GM18502 (cell line): ENCODE measurements at regions not wholly inside any gene's neighbourhood (a gene's known extent, or its start where the extent isn't known, plus 50 kb on each side); places are given as distances from the start of the nearest gene placed in this dataset.
"Not testable (repeated sequence)": the region's sequence is repeated elsewhere in the genome, so short reads cannot be mapped to it uniquely, and the experiment has no call there.

ENCODE experiments used
- ATAC-seq: cut with Tn5 transposase; IDR thresholded peaks from one replicate; pipeline ENCODE4 v1.9.1; 2021; ENCODE audit warnings: mild to moderate bottlenecking; ENCODE audit not compliant: unreplicated experiment, poor library complexity

- ATAC-seq = no peak
These were observed 267.2 kb downstream of the SP3 start for GRCh38 chr2:173697929-173698328.

GRCh38 chr2:173705656-173706055 lies 259.5 kb downstream of the SP3 start:
- no peak for ATAC-seq

DNA sequence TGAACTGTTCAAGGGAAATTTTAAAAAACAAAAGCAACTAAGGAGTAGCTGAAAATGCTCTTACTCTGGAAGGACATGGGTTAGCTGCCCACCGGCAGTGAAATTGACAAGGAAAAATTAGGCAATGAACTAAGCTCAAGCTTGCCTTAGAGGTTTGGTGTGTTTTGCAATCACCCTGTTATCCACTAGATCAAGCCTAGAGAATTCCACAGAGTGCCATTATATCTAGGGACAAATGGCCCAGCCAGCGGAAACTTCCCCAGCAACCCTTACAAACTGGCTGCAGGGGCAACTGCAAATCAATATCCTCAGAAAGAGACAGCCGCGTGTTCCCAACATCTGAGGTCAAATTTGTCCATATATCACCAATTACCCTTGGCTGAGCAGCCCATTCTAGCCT lies 258.2 kb downstream of the SP3 start:
- ATAC-seq = no peak

GRCh38 chr2:173708806-173709205 lies 256.4 kb downstream of the SP3 start:
- ATAC-seq = no peak

- no peak for ATAC-seq
These were observed 253.4 kb downstream of the SP3 start for GRCh38 chr2:173711816-173712215.

DNA sequence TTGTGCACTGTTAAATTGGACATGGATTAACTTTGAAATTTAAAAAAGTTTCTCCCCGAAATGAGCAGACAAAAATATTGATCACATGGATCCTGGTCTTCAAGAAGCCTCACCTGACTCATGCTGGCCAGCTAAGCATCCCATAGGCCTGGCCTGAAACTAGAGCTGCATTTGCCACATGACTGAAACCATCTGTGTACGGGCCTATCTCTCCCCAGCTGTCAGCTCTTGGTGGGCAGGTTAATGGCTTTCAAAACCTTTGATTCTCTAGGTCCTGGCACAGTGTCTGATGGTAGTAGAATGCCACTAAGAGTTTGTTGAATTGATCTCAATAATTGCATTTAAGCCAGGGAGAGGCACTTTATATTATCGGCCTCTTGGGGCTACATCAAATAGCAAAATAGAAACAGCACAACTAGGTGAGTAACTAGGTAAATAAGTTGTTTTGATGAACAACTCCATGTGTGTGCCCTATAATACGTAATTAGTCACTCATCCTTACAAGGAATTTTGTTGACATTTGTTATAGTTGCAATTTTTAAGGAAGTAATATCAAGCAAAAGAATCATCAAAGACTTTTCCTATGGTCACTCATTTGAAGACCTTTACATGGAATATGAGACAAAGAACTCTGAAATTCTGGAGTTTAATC lies 251.1 kb downstream of the SP3 start:
- no peak for ATAC-seq

DNA sequence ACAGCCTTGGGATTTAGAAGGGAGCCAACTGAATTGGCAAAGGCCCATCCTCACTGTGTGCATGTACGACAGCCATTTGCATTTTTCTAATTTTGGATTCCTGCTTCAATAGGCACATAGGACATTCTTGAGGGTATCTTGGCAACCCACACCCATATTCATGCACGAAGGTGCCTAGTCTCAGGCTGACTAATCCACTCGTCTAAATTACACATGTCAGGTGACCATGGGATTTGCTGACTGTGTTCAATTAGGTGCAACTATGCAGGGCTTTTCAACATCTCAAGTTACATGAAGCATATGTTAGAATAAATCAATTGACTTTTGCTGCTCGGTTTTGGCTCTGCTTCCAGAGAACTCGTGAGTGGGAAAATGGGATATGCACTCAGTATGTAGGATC lies 249.7 kb downstream of the SP3 start:
- no peak for ATAC-seq

GRCh38 chr2:173716458-173717052 lies 248.6 kb downstream of the SP3 start:
- no peak for ATAC-seq

DNA sequence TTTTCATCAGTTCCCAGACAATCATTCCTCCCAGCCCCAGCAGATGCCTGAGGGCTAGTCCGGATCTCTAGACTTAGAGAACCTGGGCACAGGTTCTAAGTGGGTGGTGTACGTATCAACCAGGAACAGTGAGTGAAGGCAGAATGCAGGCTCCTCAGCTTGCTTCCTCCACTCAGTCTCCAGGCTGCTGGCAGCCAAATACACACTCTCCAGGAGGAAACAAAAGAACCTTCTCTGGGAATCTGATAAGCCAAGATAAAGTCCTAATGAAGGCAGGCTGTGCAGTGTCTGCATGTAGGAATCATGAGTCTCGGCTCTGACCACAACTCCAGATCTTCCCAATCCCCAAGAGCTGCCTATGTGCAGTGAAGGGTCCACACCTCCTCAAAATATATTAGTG lies 245.7 kb downstream of the SP3 start:
- no peak for ATAC-seq

DNA sequence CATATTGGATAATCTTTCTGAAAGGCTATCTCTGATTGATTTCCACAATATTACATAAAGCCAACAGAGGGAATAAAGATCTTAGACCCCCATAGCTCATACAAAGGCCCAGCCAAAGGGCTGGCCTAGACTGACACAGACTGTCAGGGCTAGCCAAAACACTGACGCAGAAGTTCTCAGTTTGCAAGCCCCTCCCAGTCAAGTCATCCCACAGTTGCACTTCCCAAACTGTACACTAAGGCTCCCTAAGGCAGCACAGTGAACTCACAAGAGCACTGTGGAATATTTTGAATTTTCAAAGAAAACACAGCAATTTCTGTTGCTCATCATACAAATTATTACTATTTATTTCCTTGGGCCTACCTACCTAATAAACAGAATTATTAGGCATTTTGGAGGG lies 244.9 kb downstream of the SP3 start:
- no peak for ATAC-seq

DNA sequence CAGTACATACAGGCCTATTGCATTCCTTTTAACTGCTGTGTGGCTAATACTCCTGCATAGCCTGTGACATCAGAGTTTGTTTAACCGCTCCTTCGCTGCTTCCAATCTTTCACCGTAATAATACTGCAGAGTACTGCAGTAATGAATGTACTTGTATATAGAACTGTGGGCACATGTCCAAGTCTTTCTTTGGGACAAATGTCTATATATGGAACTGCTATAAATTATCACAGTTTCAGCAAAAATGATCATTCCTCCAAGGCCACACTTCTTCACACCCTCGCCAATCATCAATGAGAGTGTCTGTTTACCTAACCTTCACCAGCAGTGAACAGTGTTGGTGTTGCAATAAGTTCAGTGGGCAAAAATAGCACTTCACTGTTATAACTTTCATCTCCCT lies 230.4 kb downstream of the SP3 start:
- ATAC-seq = no peak

DNA sequence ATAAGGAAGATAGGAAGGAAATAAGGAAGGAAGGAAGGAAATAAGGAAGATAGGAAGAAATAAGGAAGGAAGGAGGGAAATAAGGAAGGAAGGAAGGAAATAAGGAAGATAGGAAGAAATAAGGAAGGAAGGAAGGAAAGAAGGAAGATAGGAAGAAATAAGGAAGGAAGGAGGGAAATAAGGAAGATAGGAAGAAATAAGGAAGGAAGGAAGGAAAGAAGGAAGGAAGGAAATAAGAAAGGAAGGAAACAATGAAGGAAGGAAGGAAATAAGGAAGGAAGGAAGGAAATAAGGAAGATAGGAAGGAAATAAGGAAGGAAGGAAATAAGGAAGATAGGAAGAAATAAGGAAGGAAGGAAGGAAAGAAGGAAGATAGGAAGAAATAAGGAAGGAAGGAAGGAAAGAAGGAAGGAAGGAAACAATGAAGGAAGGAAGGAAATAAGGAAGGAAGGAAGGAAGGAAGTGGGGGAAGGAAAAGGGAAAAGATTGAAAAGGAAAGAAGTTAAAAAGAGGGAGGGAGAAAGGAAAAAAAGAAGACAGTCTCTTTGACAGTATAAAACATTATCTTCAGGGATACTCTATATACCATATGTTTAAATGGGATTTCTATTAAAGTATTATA lies 227.1 kb downstream of the SP3 start:
- not testable (repeated sequence) for ATAC-seq

DNA sequence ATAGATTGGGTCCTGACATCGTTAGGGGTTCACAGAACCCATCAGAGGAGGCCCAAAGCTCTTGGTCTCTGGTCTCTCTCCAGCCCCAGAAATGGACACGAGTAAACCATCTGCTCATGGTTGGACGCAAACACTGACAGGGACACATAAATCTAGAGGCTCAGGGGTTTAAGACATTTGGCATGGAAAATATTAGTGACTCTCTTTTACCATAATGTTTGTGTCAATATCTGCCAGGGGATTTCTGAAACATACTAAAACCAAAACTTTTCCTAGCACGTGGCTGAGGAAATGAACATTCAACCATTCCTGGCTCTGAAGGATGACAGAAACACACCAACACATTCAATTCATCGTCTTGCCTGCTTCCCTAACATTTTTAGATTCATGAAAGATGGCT lies 226.2 kb downstream of the SP3 start:
- no peak for ATAC-seq

- no peak for ATAC-seq
These were observed 224.5 kb downstream of the SP3 start for GRCh38 chr2:173740639-173741038.

DNA sequence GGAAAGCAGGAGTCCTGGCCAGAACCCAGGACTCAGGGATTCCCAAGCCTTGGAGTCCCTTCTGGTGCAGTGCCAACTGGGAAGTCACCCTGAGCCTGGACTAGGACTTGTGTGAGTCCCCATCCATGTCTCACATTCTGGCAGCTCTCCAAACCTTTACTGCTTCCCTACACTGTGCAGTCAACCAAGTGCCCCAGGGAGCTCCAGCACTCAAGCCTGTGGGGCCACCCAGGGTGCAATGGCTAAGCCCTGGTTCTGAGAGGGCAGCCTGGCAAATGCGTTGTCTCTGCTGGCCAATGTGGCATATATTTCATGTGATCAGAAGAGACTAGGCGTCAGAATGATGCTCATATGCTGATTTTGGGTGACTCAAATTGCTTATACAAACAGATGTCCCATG lies 223.4 kb downstream of the SP3 start:
- no peak for ATAC-seq

- no peak for ATAC-seq
These were observed 218.1 kb downstream of the SP3 start for GRCh38 chr2:173747035-173747434.

DNA sequence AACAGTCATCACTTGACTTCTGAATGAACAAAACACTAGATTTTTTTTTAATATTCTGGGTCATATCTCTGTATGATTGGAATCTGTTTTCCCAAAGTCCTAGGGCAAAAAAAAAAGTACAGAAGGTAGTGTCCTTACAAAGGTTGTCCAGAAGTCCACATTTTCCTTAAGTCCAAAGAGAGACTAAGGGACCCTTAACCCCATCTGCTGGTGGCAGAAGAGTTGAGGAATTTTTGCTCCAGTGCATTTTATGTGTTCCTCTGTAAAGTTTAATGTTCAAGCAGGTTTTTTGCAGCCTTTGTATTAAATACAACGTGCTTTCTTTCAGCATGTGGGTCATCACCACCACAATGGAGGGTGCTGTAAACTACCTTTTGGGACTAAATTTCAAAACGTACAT lies 215.9 kb downstream of the SP3 start:
- ATAC-seq = no peak

DNA sequence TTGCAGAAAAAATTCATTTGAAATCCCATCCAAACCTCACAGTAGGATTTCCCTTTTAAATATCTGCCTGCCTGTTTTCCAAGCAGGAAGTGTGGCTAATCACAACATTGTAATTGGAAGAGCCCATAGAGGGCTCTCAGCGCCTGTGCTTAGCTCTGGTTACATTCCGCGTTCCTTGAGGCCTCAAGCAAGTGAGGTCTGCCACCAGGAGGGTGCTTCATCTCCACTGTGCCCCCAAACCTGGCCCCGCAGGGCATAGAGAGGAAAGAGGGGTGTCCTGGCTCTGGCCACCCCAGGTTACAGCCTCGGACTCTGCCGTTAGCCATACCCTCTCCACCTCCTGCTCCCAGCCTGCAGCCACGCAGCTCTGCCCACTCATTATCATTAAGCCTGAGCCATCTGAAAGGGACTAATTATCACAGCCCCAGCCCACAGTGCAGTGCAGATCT lies 214.8 kb downstream of the SP3 start:
- ATAC-seq = no peak

- ATAC-seq = no peak
These were observed 214.3 kb downstream of the SP3 start for GRCh38 chr2:173750831-173751230.

DNA sequence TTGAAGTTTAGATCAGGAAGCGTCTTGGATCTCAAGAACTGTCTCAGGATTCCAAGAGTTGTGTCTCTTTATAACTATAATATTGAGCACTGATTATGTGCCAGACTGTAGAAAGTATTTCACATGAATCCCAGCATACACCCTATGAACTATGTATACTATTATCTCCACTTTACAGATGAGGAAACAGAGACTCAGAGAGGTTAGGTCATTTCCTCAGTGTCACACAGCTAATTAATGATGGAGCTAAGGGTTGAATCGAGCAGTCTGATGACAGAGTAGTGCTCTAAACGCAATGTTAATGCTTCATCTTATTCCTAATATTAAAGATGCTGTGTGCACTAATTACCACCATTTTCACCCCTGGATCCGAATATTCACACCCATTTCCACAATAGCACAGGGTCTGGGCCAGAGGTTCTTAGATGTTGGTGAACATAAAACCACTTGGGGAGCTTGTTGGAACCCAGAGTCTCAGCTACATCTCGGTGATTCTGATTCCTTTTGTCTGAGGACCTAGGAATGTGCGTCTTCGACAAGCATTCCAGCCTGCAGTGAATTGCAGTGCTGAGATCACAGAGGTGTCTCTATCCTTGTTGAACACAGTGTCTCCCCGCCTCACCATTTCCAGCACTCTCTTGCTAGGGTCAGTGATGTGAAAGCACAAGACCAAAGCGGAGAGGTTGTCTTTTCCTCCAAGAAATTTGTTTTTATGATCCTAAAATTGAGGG lies 213.8 kb downstream of the SP3 start:
- no peak for ATAC-seq

- ATAC-seq = no peak
These were observed 213.0 kb downstream of the SP3 start for GRCh38 chr2:173752152-173752551.
